ENCODE measurements at regions not wholly inside any gene's neighbourhood (a gene's known extent, or its start where the extent isn't known, plus 50 kb on each side); places are given as distances from the start of the nearest gene placed in this dataset.

DNA sequence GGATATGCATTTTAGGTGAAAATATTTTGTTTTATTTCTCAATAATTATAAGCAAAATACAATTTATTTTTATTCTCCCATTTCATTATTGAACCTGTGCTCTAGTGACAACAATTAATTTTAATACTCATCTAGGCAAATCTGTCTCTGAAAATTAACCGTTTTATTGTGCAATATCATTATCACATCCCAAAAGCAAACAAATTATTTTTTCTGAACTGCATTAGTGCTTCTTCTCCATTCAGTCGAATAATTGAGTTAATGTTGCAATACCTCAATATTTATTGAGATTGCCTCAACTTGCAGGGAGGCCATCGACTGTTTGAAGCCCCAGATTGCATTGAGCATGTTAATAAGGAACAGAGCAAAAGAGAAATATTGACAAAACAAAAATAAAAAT lies 303.2 kb upstream of the LRFN5 start:
- Mint-ChIP-seq H3K27ac (ENCODE audit: unreplicated experiment) (no peak overlapping the region), H3K4me1 (ENCODE audit: low read depth, unreplicated experiment) (peaks cover 3% of the 10 kb centered on the region), H3K36me3 (ENCODE audit: unreplicated experiment) (no peaks in the 10 kb centered on the region), H3K27me3 (ENCODE audit: unreplicated experiment) (no peaks in the 10 kb centered on the region), H3K9me3 (ENCODE audit: unreplicated experiment) (no peaks in the 10 kb centered on the region), H3K4me3 (ENCODE audit: unreplicated experiment) (no peak overlapping the region)
- TF ChIP-seq, protein P1, sequence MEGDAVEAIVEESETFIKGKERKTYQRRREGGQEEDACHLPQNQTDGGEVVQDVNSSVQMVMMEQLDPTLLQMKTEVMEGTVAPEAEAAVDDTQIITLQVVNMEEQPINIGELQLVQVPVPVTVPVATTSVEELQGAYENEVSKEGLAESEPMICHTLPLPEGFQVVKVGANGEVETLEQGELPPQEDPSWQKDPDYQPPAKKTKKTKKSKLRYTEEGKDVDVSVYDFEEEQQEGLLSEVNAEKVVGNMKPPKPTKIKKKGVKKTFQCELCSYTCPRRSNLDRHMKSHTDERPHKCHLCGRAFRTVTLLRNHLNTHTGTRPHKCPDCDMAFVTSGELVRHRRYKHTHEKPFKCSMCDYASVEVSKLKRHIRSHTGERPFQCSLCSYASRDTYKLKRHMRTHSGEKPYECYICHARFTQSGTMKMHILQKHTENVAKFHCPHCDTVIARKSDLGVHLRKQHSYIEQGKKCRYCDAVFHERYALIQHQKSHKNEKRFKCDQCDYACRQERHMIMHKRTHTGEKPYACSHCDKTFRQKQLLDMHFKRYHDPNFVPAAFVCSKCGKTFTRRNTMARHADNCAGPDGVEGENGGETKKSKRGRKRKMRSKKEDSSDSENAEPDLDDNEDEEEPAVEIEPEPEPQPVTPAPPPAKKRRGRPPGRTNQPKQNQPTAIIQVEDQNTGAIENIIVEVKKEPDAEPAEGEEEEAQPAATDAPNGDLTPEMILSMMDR (IDR thresholded peaks at IDR 0.05; ENCODE audit: partially characterized antibody, unreplicated experiment): no peak
- no peak for DNase-seq

DNA sequence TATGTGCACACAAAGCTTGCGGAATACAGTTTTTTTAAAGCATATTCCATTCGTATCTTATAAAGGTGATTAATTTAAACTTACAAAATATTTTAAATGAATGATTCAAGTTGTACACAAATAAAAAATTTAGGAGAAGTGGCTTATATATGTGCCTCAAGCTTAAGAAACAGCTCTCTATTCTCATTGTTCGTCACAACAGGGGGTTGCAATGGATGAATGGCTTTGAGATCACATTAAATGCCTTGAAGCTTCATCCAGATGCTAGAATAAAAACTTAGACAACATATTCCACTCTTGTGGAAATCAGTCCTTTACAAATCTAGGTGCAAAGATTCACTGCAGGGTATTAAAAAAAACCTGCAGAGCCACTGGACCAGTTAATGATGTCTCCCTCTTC lies 303.9 kb upstream of the LRFN5 start:
- H3K4me3 Mint-ChIP-seq (ENCODE audit: unreplicated experiment): no peak overlapping the region
- H3K27me3 Mint-ChIP-seq (ENCODE audit: unreplicated experiment): no peaks in the 10 kb centered on the region
- H3K27ac Mint-ChIP-seq (ENCODE audit: unreplicated experiment): no peak overlapping the region
- TF ChIP-seq, protein P1 (IDR thresholded peaks at IDR 0.05; ENCODE audit: partially characterized antibody, unreplicated experiment): no peak
- DNase-seq: no peak
- no peaks in the 10 kb centered on the region for H3K9me3 Mint-ChIP-seq (ENCODE audit: unreplicated experiment)
- peaks cover 3% of the 10 kb centered on the region for H3K4me1 Mint-ChIP-seq (ENCODE audit: low read depth, unreplicated experiment)
- H3K36me3 Mint-ChIP-seq (ENCODE audit: unreplicated experiment): no peaks in the 10 kb centered on the region

DNA sequence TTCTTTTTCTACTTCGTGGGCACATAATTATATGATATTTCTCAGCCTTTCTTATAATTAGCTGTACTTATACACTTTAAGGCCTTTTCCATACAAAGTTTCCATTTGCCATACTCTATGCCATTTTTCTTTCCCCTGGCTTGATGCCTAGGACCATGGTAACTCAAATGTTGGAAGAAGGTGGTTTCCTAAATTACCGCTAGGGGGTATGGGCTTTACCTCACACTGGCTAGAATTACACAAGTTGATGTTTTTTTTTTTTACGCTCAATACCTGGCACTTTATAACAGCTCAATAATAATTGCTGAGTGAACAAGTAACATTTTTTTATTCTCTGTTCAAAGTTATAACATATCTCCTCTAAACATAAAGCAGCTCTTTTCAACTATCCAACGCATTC lies 306.8 kb upstream of the LRFN5 start:
- no peaks in the 10 kb centered on the region for H3K27me3 Mint-ChIP-seq (ENCODE audit: unreplicated experiment)
- TF ChIP-seq, protein P1 (IDR thresholded peaks at IDR 0.05; ENCODE audit: partially characterized antibody, unreplicated experiment): peak; percentile 36
- peaks cover 3% of the 10 kb centered on the region for H3K4me1 Mint-ChIP-seq (ENCODE audit: low read depth, unreplicated experiment)
- no peaks in the 10 kb centered on the region for H3K9me3 Mint-ChIP-seq (ENCODE audit: unreplicated experiment)
- H3K4me3 Mint-ChIP-seq (ENCODE audit: unreplicated experiment): no peak overlapping the region
- no peak for DNase-seq
- H3K36me3 Mint-ChIP-seq (ENCODE audit: unreplicated experiment): no peaks in the 10 kb centered on the region
- no peak overlapping the region for H3K27ac Mint-ChIP-seq (ENCODE audit: unreplicated experiment)

DNA sequence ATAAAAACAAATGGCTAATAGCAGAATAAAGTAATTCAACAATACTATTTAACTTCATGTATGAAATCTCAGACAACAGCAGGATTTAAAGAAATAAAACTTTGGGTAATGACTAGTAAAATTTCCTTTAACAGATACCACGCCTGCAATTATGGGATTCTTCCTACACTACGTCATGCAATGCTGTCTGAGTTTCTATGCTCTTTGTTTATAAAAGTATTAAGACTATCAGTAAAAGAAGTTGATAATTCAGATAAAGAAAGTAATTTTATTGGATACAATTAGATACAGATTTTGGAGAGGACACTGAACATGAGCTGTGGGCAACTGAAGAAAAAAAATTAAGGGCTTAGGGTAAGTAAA lies 308.4 kb upstream of the LRFN5 start:
- DNase-seq: no peak
- Mint-ChIP-seq H3K36me3 (ENCODE audit: unreplicated experiment) (no peaks in the 10 kb centered on the region), H3K4me3 (ENCODE audit: unreplicated experiment) (no peak overlapping the region), H3K27me3 (ENCODE audit: unreplicated experiment) (no peaks in the 10 kb centered on the region), H3K4me1 (ENCODE audit: low read depth, unreplicated experiment) (peaks cover 3% of the 10 kb centered on the region), H3K9me3 (ENCODE audit: unreplicated experiment) (no peaks in the 10 kb centered on the region), H3K27ac (ENCODE audit: unreplicated experiment) (no peak overlapping the region)
- TF ChIP-seq, protein P1 (IDR thresholded peaks at IDR 0.05; ENCODE audit: partially characterized antibody, unreplicated experiment): no peak

DNA sequence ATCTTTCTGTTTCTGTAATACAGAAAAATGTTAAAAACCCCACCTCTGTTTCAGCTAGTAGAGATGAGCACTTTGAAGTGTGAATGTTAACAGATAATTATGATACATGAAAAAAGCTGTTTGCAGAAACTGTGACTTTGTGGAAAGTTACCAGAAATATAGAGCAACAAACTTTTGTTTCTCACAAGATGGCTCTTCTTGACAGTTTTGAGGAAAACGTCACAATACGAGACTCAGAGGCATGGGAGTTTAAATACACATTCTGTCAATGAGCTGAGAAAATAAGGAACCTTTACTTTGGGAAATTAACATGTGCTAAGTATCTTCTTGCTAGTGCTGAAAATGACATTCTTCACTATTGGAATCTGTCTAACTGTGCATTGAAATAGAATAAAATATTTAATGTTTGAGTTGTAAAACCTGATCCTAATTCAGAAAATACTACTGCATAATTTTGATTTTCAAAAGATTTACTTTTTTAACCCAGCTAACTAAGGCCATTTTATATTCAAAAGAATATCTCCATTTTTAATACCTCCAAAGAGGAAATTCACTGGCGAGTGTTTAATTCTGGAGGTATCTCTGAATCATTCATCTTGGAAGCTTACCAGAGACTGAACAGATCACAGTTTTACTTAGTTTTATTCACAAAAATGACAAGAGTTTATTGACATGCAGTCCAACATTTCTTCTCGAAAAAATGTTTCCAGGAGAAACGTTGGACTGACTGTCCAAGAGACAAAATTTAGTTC lies 308.9 kb upstream of the LRFN5 start:
- Mint-ChIP-seq H3K27ac (ENCODE audit: unreplicated experiment) (no peak overlapping the region), H3K4me1 (ENCODE audit: low read depth, unreplicated experiment) (no peaks in the 10 kb centered on the region), H3K4me3 (ENCODE audit: unreplicated experiment) (no peak overlapping the region), H3K27me3 (ENCODE audit: unreplicated experiment) (no peaks in the 10 kb centered on the region), H3K36me3 (ENCODE audit: unreplicated experiment) (no peaks in the 10 kb centered on the region), H3K9me3 (ENCODE audit: unreplicated experiment) (no peaks in the 10 kb centered on the region)
- TF ChIP-seq, protein P1 (IDR thresholded peaks at IDR 0.05; ENCODE audit: partially characterized antibody, unreplicated experiment): no peak
- no peak for DNase-seq

Measured in glutamatergic neuron (in vitro differentiated cells).